Glomerular endothelial cell (primary cell): ENCODE measurements at regions not wholly inside any gene's neighbourhood (a gene's known extent, or its start where the extent isn't known, plus 50 kb on each side); places are given as distances from the start of the nearest gene placed in this dataset.
"Not testable (repeated sequence)": the region's sequence is repeated elsewhere in the genome, so short reads cannot be mapped to it uniquely, and the experiment has no call there.

Experiments
- DNase-seq: peaks from one replicate; pipeline ENCODE4 v3.0.0-alpha.2; 2011; ENCODE audit warnings: low read depth, low spot score; ENCODE audit errors: extremely low read depth

DNA sequence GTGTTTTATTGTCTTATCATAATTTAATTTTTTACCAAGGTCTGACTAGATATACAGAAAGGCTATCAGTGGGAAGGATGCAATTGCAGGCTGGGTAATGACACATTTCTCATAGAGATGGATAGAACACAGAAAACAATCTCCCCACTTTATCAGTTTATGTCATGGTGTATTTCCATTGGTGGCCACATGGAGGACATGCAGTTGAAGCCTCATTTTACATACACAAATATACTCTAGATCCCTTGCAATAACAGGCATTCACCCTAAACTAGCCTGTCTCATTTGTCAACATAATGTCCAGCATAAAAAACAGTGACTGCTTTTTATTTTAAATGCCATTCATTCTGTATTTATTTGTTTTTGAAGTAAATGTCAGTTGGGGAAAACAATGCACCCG, 526.3 kb downstream of the GABRG2 start:
- DNase-seq: no peak

DNA sequence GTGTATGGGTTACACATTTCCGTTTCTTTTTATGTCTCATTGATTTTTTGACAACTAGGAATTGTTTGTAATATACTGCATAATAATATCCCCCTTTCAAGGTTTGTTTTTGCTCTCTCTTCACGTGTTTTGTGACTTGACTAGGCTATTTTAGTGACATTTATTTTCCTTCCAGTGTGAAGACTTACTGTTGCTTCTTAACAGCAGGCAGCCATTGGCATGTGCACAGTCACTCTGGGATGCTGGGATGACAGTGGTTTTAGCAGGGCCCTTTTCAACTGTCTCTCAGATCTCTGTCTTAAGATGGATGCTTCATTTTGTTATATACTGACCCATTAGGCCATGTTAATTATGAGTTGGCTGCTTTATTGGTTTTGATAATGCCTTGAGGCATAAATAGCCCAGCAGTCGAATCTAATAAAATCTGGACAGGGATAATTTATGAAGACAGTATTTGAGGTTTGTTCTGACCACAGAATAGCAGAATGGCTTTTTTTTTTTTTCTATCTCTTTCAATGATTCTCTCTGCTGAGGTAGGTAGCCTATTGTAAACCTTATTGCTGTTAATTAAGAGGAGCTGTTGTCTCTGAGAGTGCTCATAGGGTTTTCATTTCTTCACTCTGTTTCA, 536.0 kb downstream of the GABRG2 start:
- DNase-seq: no peak

DNA sequence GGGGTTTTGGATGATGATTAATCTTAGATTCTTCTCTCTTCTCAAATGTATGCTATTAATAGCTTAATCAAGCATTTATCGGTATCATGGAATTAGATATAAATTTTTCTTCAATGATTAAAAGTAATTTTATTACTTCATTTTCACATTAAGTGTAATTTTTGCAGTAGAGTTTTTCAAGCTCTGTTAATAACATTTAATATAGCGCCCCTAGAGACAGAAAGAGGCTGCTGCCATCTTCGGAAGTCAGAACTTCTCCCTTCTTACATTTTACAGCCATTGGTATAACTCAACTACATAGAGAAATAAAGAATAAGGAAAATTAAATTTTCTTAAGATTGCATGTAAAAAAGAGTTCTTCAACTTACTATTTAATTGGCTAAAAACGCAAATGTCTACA, 540.3 kb downstream of the GABRG2 start:
- DNase-seq: no peak

DNA sequence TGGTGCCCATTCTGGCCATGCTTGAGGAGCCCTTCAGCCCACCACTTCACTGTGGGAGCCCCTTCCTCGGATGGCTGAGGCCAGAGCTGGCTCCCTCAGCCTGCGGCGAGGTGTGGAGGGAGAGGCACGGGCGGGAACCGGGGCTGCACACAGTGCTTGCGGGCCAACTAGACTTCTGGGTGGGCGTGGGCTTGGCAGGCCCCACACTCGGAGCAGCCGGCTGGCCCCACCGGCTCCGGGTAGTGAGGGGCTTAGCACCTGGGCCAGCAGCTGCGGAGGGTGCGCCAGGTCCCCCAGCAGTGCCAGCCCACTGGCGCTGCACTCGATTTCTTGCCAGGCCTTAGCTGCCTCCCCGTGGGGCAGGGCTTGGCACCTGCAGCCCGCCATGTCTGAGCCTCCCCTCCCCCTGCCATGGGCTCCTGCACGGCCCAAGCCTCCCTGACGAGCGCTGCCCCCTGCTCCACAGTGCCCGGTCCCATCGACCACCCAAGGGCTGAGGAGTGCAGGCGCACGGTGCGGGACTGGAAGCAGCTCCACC, 554.2 kb downstream of the GABRG2 start:
- DNase-seq: not testable (repeated sequence)

DNA sequence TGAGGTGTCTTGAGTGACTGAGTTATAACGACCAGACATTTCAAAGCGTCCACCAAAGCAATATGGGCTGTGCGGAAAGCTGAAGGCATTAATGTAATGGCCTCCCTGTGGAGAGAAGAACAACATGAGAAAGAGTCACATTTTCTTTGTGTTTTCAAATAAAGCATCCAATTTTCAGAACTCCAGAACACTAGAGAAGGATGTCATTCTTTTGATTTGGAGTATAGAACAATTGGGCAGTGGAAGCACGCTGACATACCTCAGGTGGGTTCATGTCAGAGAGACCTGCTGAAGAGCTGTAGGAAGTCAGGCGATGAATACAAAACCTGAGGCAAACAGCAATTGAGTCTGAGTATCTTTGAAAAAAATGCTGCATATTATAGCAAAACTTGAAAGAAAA, 556.5 kb downstream of the GABRG2 start:
- no peak for DNase-seq

DNA sequence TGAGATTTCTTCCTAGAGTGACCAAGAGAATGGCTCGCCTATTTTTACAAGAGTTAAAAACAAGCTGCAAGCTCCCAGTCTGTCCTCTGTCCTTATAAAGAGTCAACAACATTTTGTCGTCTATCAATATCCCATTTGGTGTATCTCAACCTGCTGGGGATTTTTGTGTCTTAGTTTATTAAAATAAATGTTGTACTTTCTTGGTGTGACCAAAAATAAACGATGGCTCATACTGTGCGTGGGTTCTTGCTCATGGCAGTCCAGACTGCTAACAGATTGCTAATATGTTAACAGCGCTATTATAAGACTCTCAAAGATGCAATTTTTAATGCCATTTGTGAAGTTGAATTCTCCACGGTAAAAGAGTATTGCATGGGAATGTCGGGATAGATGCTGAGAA, 569.9 kb downstream of the GABRG2 start:
- no peak for DNase-seq

DNA sequence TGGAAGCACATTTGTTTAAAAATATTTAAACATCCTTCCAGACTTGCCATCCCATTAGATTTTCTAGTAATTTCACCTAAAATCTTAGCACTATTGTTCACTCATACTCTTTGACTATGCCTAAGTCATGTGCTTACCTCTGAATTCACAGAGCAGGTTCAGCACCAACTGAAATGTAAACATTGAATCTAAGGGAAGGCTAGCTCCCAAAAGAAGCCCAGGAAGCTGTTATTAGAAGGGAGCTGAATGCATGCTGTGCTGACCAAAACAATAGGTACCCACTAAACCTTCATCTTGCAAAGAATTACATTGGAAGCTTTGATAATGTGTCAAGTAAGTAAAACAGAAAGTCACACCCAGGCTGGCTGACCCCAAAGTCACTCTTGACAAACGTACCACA, 571.3 kb downstream of the GABRG2 start:
- DNase-seq: no peak

DNA sequence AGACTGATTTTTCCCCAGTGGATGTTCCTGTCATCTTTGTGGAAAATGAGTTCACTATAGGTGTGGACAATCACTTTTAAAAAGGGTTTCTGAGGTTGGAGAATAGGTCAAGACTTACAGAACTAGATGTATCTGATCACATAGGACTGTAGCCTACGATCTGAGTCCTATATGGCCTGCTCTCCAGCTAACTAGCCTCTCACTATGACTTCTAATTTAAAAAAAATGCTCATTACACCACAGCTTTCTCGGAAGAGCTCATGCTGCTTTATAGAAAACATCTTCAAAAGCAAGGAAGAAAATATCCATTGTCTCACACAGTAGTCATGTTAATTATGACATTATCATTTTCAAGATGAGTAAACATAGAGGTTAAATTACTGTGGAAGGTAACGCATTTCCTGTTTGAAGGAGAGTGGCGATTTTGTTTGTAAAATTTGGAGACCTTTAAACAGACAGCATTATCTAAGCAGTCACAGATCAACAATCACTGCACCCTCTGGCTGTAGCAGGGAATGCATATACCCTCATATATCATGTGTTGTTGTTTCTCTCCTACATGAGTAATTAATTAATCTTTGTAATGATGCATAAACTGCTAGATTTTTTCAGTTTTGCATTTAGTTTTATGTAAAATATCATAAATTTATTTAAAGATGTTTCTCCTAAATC, 573.7 kb downstream of the GABRG2 start:
- DNase-seq: no peak

DNA sequence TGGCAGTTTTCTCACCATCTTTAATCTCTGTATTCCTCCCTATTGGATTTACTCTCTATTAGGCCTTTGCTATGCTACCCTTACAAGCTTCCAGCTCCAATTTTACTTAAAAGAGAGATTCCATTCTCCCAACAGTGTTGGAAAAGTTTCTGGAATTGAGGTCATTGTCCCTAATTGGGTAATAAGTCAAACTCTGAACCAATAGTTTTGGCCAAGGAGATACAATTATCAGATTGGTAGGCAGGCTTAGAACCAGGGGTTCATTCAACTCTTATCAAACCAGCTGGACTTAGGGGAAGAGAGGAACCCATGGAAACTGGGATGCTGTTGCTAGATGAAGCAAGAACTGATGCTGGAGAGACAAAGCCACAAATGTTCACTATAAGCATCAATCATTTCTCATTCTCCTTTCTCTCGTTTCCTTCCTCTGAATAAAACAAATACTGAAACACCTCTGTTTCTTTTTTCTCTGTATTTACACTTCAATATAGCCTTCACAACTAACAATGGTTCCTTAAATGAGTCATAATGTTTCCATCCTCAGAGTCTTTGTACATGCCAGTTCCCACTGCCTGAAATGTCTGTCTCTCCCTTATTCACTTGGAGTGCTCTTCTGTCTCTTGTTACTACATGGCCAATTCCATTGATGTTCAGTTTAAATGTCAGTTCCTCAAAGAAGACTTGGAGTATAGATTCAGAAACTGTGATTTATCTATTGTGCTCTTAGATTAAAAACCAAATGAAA, 587.3 kb downstream of the GABRG2 start:
- no peak for DNase-seq

DNA sequence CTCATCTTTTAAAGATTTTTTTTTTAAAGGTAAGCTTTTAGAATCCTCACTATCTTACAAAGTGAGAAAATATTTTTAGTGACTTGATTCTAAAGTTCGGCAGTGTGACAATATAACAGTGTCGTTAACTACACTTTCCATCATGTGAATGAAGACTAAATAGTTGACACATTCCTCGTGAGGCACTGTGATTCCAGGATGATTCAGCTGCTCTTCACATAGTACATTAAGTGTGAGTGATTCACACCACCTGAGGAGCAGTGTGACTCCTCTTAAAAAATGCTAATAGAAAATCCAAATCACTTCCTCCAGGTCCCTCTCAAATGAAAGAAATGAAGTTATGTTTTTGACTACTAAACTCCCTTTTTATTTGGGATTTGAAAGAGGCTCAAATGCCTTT, 589.5 kb downstream of the GABRG2 start:
- no peak for DNase-seq

DNA sequence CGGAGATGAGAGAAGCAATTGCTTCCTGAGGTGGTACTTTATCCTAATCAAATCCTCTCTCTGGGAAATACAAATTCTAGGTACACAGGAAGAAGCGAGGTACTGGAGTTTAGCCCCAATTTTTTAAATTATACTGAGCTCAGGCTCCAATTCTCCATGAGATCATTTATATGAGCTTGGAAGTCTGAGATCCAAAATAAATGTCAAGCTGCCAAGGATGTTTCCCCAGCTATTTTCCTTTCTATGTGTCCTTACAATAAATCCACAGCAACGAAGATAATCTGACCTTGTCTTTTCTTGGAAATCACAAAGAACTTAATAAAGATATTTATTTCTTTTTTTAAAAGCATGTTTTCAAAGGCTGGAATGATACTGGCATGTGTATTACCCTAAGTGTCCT, 597.3 kb downstream of the GABRG2 start:
- DNase-seq: no peak

DNA sequence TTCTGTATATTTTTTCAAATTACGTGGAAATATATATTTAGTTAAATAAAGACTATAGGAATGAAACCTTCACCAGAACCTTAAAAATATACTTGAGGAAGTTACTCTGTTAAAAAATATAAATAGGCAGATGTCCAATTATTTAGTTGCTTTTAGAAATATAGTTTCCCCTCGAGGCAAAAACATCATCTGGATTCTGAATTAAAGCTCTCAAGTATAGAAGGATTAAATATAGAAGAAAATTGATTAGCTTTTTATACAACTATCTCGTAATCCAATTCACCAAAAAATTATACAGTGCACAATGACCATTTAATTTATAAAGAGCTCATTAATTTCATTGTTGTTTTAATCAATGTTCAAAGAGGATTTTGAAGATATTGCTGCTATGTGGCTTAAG, 601.4 kb downstream of the GABRG2 start:
- no peak for DNase-seq

DNA sequence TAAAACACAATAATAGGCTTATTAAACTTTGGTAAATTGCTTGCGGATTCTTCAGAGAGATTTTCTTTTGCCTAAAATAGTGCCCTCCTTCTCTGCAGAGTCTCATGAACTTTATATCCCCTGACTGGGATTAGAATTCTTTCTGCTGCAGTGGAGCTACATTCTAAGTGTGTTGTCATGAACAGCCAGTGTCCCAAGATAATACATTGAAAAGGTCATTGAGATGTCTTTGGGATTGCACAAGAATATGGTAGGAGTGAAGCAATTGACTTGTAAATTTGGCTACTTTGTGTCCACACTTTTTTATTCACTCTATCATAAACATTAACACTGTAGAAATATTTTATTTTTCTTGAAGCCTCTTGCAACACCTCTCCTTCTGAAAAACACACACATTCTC, 604.5 kb downstream of the GABRG2 start:
- no peak for DNase-seq

DNA sequence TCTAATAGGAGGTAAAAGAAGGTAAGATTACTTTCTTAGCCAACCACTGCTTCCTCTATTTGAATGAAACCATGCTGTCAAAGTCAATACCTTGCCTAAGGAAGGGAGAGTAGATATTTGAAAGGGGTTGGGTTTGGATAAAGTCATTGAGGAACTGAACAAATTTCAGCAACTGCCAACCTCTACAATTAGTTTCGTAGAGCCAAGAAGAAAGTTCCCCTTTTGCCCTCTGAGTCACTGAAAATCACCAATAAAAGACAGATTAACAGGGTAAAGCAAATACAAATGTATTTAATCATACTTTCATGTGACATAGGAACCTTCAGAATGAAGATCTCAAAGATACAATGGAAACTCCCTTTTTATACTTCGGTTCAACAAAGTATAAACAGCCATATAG, 615.7 kb downstream of the GABRG2 start:
- no peak for DNase-seq

DNA sequence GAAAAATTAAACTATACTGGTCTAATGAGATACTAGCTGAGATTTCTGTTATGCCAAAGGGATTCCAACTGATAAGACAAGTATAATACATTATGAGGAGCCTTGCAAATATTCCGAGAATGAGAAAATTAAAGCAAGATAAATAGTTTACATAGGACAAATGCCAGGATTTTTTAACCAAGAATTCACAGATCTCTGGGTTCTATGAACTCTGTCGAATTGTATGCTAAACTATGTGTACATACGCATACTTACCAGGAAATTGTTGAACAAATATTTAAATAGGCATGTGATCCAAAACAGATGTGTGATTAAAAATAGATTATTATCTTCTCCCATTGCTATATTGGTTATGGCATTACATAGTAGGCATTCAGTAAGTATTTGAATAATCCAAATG, 616.6 kb downstream of the GABRG2 start:
- no peak for DNase-seq

DNA sequence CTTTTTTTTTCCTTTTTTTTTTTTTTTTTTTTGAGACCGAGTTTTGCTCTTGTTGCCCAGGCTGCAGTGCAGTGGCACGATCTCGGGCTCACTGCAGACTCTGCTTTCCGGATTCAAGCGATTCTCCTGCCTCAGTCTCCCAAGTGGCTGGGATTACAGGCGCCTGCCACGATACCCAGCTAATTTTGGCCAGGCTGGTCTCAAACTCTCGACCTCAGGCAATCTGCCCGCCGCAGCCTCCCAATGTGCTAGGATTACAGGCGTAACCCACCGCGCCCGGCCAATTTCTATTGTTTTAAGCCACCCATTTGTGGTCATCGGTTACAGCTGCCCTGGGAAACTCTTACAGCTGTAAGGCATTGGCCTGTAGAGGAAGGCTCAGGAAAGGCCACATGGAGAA, 617.7 kb downstream of the GABRG2 start:
- no peak for DNase-seq

DNA sequence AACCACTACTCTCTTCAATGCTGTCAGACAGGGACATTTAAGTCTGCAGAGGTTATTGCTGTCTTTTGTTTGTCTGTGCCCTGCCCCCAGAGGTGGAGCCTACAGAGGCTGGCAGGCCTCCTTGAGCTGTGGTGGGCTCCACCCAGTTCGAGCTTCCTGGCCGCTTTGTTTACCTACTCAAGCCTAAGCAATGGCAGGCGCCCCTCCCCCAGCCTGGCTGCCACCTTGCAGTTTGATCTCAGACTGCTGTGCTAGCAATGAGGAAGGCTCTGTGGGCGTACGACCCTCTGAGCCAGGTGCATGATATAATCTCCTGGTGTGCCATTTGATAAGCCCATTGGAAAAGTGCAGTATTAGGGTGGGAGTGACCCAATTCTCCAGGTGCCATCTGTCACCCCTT, 628.7 kb downstream of the GABRG2 start:
- DNase-seq: not testable (repeated sequence)

DNA sequence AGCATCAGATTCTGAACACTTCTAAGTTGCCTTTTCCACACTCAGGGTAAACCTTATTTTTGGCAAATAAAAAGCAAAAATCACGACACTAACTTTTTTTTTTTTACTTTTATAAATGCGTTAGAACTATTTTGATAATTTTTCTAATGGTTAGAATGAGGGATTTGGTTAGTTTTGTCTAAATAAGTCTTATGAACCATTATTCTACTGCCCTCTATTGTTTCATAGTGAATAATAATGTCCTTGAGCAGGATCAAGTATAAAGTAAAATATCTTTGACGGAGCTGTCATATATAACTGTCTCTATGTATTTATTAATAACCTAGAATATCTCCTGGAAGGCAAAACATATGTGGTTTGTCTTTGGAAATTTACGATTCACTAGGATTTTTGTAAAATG, 631.8 kb downstream of the GABRG2 start:
- no peak for DNase-seq

DNA sequence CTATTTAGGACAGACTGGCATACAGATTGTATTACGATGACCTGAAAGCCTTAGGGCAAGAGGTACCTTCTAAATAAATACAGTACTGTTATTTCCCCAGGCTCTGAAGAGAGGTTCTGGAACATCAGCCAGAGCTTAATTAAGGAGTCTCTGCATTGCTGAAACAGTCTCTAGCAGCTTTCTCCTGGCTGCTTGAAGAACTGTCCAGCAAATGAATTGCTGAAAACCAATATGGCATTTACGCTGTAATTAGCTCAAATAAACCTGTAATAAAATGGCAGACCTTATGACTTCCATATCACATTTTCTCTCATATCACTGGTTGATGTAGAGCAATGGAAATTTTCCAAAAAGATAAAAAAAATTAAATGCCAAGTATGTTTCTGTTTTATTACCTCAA, 636.3 kb downstream of the GABRG2 start:
- no peak for DNase-seq

DNA sequence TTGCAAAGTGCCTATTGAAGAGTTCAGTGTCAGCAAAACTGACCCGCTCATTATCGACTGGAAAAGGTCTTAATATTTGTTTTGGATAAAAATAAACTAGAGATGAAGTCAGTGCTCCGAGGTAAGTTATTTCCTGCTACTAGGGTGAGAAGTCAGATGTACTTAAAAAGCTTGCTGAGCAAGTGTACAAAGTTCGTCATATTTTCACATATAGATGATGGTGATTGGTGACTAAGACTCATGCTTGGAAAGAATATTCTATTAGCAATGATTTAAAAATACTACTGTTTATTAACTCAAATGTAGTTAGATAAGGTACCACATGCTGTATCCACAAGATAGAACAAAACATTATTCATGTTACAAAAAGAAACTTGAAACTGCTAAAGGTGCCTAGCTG, 643.7 kb downstream of the GABRG2 start:
- no peak for DNase-seq

DNA sequence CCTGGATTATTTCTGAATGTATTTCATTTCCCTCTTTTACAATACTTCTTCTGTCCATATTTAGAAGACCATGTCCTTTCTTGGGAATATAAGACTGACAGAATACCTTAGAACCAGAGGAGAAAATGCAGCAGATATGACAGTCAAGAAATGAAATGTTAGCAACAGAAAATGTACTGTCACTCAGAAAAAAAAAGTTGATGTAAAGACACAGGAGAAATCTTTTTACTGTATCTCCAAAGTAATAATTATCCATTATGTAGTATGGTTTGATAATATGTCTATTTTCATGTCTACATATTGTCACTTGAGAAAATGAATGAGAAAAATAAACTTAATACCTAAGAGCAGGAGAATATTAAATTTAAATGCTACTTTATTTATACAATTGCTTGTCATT, 652.1 kb downstream of the GABRG2 start:
- no peak for DNase-seq

DNA sequence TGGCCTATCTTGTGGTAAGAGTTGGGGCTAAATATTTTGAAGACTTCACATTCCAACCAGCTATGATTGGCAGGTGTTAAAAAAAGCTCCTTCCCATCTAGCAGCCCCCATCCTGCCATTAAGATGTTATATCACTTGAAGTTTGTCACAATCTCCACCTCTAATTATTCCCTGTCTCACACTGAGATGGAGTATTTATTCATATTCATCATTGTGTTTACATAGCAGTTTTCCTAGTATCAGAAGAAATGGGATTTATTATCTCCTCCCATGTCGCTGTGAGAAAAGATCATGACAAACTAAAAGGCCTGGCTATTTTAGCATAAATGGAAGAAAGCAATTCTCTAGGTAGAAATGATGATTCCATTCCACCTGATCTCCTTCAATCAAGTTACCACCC, 653.6 kb downstream of the GABRG2 start:
- DNase-seq: no peak
